ENCODE measurements at regions not wholly inside any gene's neighbourhood (a gene's known extent, or its start where the extent isn't known, plus 50 kb on each side); places are given as distances from the start of the nearest gene placed in this dataset.

- TF ChIP-seq CTCF (IDR thresholded peaks at IDR 0.05) = no peak
- TF ChIP-seq POLR2A (IDR thresholded peaks at IDR 0.05) = no peak
Observed at GRCh38 chr4:96739101-96739500, 899.2 kb downstream of the PDHA2 start.
